HG03469 (cell line): ENCODE measurements at regions not wholly inside any gene's neighbourhood (a gene's known extent, or its start where the extent isn't known, plus 50 kb on each side); places are given as distances from the start of the nearest gene placed in this dataset.
A peak's percentile ranks its signal among the peaks of the same experiment; 100 is the strongest.

Experiments
- ATAC-seq: cut with Tn5 transposase; IDR thresholded peaks from one replicate; pipeline ENCODE4 v1.9.1; 2021; ENCODE audit warnings: mild to moderate bottlenecking, moderate library complexity, moderate number of reproducible peaks; ENCODE audit not compliant: unreplicated experiment

GRCh38 chr3:28645149-28645548, 296.5 kb upstream of the AZI2 start:
- no peak for ATAC-seq

GRCh38 chr3:28646435-28646834, 297.8 kb upstream of the AZI2 start:
- no peak for ATAC-seq

GRCh38 chr3:28649266-28649665, 300.6 kb upstream of the AZI2 start:
- ATAC-seq, result no peak

GRCh38 chr3:28651159-28651558, 302.5 kb upstream of the AZI2 start:
- ATAC-seq, result no peak

- no peak for ATAC-seq
Measured at GRCh38 chr3:28664123-28664522, 315.5 kb upstream of the AZI2 start.

- peak; percentile 80 for ATAC-seq
Measured at GRCh38 chr3:28667646-28668621, 319.3 kb upstream of the AZI2 start.

GRCh38 chr3:28669870-28670269, 321.2 kb upstream of the AZI2 start:
- no peak for ATAC-seq

- no peak for ATAC-seq
Measured at GRCh38 chr3:28672406-28672805, 323.8 kb upstream of the AZI2 start.

GRCh38 chr3:28673446-28673845, 324.8 kb upstream of the AZI2 start:
- no peak for ATAC-seq

- ATAC-seq, result no peak
Measured at GRCh38 chr3:28674212-28674611, 325.6 kb upstream of the AZI2 start.

- ATAC-seq, result no peak
Measured at GRCh38 chr3:28677581-28677980, 329.0 kb upstream of the AZI2 start.

- no peak for ATAC-seq
Measured at GRCh38 chr3:28678086-28678485, 329.5 kb upstream of the AZI2 start.

- ATAC-seq, result no peak
Measured at GRCh38 chr3:28680050-28680449, 331.4 kb upstream of the AZI2 start.

GRCh38 chr3:28682121-28682520, 333.5 kb upstream of the AZI2 start:
- ATAC-seq, result no peak

GRCh38 chr3:28690176-28690575, 341.6 kb upstream of the AZI2 start:
- ATAC-seq, result no peak

GRCh38 chr3:28698706-28699105, 350.1 kb upstream of the AZI2 start:
- ATAC-seq, result no peak

GRCh38 chr3:28699283-28699682, 350.7 kb upstream of the AZI2 start:
- ATAC-seq, result no peak

GRCh38 chr3:28700728-28701127, 352.1 kb upstream of the AZI2 start:
- no peak for ATAC-seq

- no peak for ATAC-seq
Measured at GRCh38 chr3:28703843-28704242, 355.2 kb upstream of the AZI2 start.

GRCh38 chr3:28711293-28711692, 362.7 kb upstream of the AZI2 start:
- ATAC-seq, result no peak

- ATAC-seq, result no peak
Measured at GRCh38 chr3:28716939-28717338, 368.3 kb upstream of the AZI2 start.

GRCh38 chr3:28718074-28718849, 369.6 kb upstream of the AZI2 start:
- no peak for ATAC-seq
